GM19397 (cell line): ENCODE measurements at regions not wholly inside any gene's neighbourhood (a gene's known extent, or its start where the extent isn't known, plus 50 kb on each side); places are given as distances from the start of the nearest gene placed in this dataset.
"Not testable (repeated sequence)": the region's sequence is repeated elsewhere in the genome, so short reads cannot be mapped to it uniquely, and the experiment has no call there.

Experiments used
- ATAC-seq: cut with Tn5 transposase; IDR thresholded peaks from one replicate; pipeline ENCODE4 v1.9.1; 2021; ENCODE audit warnings: mild to moderate bottlenecking, moderate library complexity; ENCODE audit not compliant: unreplicated experiment

DNA sequence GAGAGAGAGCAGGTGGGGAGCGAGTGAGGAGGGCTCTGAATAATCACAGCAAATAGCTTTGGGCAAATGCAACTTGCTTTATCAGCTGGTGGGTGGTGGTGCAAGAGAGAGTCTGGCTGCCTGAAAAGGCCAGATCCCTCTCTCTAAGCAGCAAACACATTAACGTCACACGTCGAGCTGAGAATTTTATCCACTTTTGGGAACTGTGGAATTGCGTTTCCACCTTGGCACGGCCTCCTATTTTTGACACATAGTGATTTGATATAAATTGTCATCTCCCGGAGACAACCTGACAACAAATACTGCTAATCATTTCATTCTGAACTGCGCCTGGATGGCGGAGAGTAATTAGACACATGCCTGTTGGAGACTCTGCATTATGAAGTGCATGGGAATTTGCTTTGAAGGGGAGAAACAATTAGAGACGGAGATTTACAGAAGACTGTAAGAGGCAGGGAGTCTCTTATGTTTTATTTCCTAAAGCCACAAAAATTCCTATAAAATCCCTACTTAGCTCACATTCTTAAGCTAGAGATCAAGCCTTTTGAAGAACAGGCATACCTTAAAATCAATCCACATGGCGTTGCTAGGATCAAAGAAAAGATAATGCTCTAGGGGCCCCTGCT is 634.1 kb downstream of the TDRD15 start:
- ATAC-seq = no peak

DNA sequence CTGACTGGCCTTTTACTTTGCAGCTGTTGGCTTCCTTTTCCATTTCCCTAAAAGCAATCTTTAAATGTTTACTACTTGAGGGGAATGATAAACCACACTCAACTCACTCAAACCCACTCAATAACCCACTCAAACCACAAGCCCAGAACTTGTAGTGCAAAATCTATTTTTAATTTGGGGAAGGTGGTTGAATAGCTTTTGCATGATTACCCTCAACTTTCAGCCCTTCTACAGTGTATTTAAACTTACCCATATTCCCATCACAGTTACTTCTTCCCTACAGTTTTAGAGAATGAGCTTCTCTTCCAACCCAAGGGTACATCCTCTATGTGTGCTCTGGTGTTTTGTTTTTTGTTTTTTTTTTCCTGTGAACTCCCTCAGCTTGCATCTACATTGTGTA is 636.1 kb downstream of the TDRD15 start:
- no peak for ATAC-seq

DNA sequence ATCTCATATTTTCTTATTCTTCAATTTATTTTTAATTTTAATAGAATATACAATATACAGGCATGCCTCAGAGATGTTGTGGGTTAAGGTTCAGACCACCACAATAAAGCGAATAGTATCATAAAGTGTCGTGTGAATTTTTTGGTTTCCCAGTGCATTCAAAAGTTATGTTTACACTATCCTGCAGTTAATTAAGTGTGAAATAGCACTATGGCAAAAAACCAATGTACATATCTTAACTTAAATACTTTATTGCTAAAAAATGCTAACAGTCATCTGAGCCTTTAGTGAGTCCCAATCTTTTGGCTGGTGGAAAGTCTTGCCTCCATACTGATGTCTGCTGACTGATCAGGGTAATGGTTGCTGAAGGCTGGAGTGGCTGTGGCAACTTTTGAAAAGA is 637.6 kb downstream of the TDRD15 start:
- no peak for ATAC-seq

DNA sequence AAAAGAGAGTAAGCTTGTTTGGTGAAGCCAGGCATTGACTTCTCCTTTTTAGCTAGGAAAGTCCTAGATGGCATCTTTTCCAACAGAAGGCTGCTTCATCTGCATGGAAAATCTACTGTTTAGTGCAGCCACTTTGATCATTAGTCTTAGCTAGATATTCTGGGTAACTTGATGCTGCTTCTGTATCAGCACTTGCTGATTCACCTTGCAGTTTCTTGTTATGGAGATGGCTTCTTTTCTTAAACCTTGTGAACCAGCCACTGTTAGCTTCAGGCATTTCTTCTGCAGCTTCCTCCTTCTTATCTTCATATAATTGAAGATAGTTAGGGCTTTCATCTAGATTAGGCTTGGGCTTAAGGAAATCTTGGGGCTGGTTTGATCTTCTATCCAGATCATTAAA is 639.7 kb downstream of the TDRD15 start:
- no peak for ATAC-seq

DNA sequence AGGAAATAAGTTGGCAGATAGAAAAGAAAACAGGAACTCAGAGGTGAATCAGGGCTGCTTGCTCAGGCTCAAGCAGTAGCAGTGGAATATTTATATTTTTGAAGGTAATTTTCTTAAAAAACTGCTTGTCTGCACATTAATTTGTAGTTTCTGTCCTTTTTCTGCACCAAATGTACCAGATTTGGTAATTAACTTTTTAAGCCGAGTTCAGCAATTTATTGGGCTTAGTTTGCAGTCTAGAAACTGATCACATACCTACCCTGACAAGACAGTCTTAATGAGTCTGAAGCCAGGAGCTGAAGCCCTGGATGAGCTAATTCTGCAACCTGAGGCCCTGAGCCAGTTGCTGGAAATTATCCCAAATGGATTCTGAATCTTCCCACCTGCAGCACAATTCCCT is 647.0 kb downstream of the TDRD15 start:
- ATAC-seq = no peak

DNA sequence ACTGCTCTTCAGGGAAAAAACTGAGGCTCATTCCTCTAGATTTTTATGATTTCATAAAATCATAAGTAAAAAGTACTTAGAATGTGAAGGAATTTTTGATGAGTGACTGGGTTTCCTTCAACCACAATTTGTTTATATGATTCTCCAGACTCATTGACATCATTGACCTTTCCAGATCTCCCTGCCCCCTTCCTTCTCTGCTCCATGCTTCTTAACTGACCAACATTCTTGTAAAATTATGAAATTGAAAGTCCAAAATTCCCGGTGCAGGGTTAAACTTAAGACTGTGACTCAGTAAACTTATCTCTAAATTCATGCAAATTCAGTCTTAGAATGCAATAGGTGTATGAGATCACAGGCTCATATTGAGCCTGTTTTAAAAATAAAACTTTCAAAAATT is 648.9 kb downstream of the TDRD15 start:
- ATAC-seq = no peak

DNA sequence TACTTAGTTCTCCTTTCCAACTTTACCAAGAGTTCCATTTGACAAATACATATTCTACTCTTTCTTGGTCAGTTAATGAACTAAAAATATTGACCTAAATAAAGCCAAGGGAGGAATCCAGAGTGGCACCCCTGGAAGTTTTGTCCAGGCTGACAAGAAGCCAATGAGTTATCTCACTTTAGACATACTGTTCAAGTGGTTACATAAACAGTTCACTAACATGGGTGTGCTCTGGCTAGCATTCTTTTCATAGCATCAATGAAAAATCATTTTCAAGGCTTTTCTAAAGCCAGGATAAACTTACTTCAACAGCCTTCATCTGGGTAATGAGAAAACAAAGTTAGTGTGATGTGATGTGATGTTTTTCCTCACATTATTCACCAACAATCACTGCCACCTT is 649.4 kb downstream of the TDRD15 start:
- ATAC-seq = no peak

DNA sequence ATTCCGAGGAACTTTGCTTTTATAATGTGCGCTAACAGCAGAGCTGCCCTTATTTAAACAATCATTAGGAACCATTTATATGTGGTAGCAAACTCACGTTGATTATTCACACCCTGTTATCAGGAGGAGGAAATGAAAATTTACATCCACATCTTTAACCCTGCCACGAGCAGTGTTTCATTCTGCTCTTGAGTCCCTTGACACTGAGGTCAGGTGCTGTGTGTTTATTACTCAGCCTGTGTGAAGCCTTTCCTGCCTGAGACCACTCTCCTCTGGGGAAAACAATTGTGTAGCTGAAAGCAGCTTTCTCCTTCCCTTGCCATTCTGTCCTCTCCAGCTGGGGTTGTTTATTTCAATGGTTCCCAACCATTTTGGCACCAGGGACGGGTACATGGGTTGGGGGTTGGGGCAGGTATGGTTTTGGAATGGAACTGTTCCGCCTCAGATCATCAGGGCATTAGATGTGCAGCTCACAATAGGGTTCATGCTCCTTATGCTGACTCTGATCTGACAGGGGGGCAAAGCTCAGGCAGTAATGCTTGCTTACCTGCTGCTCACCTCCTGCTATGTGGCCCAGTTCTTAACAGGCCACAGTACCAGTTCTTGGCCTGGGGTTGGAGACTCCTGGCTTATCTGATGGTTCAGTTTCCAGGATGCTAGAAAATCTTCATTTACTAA is 651.1 kb downstream of the TDRD15 start:
- ATAC-seq = no peak

DNA sequence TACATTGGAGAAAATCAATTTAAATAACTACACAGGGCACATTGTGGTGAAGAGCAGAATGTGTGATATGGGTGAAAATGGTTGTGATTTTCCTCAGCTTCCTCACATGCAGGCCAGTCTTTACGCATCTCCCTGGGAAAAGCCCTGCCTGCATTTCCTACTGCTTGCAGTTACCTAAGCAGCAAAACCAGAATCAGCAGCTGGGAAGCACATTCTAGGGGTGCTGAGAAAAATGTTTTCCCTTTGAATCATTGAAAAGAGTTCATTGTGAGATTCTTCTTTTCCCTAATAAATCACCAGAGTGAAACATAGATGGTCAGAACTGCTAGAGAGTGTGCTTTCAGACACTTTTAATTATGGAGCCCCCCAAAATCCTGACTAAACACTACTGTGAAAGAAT is 656.0 kb downstream of the TDRD15 start:
- no peak for ATAC-seq

DNA sequence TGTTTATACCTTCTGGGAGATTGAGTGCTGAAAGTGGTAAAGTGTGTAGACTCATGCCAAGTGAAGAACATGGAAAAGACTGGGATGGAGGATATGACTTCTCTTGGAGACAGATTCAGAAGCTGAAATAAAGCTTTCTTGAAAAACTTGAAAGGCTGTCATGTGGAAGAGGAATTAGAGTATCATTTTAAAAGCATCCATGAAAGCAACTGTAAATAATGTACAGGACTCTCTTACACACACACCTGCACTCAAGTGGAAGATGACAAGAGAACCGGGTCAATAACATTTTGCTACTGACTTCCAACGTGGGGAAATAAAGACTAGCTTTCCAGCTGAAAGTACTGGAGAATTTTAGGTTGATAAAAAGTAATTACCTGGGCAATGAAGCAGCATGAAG is 658.2 kb downstream of the TDRD15 start:
- ATAC-seq = no peak

DNA sequence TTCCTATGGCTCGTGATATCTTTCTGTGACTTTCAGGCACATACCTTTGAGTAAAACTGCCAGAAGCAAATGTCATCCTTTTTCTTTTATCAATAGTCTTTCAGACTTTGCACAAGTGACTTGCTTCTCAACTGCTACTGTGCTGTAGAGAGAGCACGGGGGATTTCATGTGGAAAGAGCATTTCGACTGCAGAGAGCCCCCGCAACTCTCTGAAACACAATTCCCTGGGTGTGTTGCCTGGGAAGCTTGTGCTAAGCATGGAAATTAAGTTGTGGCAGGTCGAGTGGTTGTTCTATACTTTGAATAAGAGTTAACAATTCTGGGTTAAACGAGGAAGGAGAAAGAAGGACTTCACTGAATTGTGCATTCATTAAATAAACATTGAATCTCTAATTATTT is 659.1 kb downstream of the TDRD15 start:
- ATAC-seq = no peak

DNA sequence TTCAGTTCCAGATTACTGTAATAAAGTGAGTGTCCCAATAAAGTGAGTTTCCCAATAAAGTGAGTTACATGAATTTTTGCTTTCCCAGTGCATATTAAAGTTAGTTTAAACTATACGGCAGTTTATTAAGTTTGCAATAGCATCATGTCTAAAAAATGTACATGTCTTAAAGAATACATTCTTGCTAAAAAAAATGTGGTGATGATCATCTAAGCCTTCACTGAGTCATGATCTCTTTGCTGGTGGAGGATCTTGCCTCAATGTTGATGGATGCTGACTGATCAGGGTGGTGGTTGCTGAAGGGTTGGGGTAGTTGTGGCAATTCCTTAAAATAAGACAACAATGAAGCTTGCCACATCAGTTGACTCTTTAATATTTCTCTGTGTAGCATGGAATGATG is 664.2 kb downstream of the TDRD15 start:
- ATAC-seq = no peak

DNA sequence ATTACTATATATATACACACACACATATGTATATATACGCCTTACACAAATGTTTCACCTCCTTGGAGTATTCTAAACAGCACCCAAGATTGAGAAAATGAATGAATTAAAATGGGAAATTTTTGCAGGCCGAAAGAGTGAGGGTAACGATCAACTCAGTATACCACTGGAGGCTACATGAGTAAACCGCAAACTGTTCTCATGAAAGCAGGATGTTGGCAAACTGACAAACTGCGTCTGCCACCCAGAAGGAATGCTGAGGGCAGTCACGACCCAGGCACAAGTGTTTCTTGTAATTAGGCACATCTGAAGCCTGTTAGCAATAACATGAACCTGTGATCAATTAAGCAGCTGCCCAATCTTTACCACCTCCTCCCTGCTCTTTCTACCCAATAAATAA is 666.5 kb downstream of the TDRD15 start:
- not testable (repeated sequence) for ATAC-seq

DNA sequence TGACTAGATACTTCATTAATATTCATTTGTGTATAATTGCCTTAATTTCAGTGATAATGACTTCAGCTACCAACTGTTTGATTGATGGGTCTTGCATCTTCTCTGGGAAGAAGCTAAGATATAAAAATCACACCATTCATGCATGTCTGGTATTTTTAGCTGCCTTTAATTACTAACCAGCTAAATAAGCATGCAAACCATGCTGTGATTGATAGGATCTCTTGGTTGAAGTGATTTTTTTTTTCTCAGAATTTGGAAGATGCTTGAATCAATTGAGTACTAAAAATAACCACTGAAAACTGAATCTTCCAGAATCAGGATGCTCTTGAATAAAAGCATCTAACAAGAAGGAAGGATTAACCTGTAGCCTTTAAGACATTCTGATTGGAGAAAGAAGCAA is 668.8 kb downstream of the TDRD15 start:
- ATAC-seq = no peak

DNA sequence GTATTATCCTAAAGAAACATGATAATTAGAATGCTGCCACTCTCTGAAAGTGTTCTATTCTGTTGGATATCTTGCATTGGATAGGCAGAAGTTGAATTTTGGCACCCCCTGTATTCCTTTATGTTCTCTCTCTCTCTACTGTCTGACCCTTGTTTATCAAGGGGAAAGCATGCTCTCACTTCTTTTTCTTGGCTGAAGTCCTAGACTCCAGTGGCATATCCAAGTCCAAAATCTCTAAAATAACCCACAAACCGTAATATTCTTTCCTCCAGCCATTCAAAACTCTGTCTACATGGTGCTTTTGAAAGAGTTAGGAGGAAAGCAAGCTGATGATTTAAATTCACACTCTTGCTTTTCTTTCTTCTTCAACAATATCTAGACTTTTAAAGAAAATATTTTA is 669.7 kb downstream of the TDRD15 start:
- ATAC-seq = no peak

DNA sequence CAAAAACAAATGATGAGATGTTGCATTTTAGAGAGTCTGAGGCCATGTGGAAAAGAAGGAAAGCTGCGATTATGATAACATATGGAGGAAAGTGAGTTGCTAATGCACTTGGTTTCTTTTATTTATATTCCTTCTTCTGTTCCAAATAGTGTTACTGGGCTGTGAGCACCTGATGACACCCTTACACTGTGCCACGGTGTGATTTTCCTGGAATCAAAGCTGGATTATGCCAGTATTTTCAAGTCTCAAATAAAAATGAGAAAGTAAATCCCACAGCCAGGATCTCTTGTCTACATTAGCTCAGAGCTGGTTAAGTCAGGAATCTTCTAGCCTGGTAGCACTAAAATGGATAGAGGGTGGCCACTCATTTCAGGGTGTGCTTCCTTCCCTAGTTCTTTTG is 670.8 kb downstream of the TDRD15 start:
- ATAC-seq = no peak

DNA sequence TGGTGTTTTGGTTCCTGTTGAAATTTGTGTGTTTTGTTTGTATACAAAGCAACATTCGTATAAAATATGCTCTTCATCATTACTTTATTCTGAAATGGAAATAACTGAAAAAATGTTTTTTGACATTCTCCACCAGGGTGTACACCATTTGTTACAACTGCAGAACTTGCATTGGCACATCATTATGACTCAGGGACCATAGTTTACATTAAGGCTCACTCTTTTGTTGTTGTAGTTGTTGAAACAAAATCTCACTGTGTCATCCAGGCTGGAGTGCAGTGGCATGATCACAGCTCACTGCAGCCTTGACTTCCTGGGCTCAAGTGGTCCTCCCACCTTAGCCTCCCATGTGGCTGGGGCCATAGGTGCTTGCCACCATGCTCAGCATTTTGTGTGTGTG is 676.6 kb downstream of the TDRD15 start:
- no peak for ATAC-seq

DNA sequence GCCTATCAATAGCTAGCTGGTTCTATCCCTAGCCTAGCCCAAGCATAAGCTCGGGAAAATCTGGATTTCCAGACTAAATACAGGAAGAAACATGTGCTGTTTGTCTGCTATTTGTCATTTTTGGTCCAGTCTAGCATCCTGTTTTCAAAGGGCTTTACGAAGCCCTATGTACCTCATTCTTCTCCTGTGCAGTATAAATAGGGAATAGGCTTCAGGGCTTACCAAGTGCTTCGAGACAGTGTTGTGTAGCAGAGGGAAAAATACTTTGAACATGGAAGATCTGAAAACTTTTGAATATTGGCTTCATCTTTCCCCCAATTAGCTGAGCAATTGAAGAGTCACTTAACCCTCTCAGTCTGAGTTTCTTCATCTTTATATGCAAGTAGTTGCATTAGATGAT is 679.8 kb downstream of the TDRD15 start:
- ATAC-seq = no peak

DNA sequence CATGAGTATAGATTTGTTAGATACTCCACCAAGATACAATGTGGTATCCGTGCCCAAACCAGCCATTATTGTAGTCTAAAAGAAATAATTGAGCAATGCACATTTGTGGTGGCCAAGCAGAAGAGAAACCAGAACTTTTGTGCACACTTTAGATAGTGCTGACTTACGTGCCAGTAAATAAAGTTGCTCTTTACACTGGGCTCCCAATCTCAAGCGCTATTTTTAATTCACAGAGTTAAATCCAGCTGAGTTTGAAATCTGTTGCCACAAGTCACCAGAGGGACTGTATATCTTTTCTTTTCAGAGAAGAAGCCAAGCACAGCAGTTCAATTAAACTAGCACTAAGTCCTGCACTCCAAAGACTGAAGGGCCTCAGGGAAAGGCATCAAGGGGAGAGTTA is 680.4 kb downstream of the TDRD15 start:
- ATAC-seq = no peak

DNA sequence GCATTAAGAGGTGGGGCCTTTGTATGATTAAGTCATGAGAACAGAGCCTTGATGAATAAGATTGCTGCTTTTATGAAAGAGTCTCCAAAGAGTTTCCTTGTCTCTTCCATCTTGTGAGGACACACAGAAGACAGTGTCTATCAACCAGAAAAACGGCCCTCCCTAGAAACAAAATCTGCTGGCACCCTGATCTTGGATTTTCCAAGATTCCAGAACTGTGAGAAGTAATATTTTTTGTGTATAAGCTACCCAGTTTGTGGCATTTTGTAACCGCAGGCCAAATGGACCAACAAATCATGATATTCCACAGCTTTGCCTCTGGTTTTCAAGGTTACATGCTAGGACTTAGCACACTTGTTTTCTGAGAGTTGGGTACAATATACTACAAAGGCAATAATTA is 687.8 kb downstream of the TDRD15 start:
- ATAC-seq = no peak

DNA sequence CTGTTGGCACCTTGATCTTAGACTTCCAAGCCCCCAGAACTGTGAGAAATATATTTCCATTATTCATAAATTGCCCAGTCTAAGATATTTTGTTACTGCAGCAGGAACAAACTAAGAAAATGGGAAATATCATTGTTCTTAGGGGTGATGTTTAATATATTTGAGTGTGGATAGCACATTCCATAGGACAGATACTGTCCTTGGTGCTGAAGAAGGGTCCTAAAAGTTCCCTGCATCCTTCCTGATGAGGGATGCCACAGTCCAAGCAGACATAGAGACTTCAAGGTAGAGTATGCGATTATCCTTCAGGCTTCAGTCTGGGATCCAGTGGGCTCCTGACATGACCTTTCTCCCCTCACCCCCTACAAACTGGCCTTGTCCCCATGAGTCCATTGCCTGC is 689.0 kb downstream of the TDRD15 start:
- no peak for ATAC-seq

DNA sequence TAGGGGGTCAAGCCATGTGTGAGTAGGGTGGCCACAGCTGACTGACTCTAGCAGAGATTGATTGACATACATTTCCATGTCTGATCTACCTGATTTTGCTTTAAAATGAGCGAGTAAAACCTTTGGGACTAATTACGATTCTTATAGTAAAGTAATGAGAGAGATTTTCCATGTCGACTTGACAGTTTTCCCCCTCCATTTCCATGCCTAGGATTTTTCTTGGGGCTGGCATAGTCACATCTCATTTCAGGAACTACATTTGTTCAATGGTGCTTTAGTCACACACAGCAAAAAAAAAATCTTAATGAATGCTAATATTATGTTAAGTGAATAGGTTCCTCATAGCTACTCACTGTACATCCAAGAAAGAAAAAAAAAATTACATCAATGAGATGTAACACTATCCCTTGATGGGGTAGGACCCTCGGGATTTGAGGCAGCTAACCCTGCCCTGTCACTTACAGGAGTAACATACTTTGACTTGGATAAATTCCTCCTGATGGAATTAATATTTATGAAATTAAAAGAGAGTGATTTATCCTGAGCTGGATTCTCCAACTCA is 690.9 kb downstream of the TDRD15 start:
- no peak for ATAC-seq
